ENCODE measurements at regions not wholly inside any gene's neighbourhood (a gene's known extent, or its start where the extent isn't known, plus 50 kb on each side); places are given as distances from the start of the nearest gene placed in this dataset.

DNA sequence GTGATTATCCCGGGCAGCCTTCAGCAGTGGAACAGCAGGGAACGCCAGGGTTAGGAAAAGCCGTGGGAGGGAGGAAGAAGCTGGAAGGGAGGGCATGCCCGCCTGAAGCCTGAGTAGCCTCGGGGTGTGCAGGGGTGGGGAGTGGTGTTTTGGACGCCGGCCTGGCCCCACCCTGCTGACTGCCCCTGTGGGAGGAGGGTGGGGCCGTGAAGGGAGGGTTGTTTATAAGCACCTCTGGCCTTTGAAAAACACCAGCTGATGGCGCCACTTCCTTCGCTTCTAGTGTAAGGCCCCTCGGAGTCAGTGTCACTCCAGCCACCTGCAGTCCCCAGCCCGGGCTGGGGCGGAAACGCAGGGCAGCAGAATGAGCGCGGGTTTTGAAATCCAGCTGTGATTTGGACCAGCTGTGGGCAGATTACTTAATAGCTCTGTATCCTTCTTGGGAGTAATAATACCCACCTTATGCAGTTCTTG is 52.8 kb upstream of the BMP6 start:
- TF ChIP-seq, protein P1, sequence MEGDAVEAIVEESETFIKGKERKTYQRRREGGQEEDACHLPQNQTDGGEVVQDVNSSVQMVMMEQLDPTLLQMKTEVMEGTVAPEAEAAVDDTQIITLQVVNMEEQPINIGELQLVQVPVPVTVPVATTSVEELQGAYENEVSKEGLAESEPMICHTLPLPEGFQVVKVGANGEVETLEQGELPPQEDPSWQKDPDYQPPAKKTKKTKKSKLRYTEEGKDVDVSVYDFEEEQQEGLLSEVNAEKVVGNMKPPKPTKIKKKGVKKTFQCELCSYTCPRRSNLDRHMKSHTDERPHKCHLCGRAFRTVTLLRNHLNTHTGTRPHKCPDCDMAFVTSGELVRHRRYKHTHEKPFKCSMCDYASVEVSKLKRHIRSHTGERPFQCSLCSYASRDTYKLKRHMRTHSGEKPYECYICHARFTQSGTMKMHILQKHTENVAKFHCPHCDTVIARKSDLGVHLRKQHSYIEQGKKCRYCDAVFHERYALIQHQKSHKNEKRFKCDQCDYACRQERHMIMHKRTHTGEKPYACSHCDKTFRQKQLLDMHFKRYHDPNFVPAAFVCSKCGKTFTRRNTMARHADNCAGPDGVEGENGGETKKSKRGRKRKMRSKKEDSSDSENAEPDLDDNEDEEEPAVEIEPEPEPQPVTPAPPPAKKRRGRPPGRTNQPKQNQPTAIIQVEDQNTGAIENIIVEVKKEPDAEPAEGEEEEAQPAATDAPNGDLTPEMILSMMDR (IDR thresholded peaks at IDR 0.05): peak in 1 of 6 experiments; percentile 13
- TF ChIP-seq POLR2A (IDR thresholded peaks at IDR 0.05): no peak
